Small intestine (tissue), 7 donors: ENCODE measurements at regions not wholly inside any gene's neighbourhood (a gene's known extent, or its start where the extent isn't known, plus 50 kb on each side); places are given as distances from the start of the nearest gene placed in this dataset.
"Not testable (repeated sequence)": the region's sequence is repeated elsewhere in the genome, so short reads cannot be mapped to it uniquely, and the experiment has no call there.

Experiments used
- DNase-seq, 2 donors: peaks; one replicate each; pipeline versions ENCODE4 v3.0.0 to v3.0.0-alpha.2; 2013
- FAIRE-seq: peaks from 2 replicates; lab custom pipeline; 2012; peaks lifted over from hg19 to GRCh38; lab: Jason Lieb, UNC
- H3K27ac ChIP-seq, 3 donors: one replicate each; pipeline ENCODE4 v1.5.1; 2013; ENCODE audit warnings: low read length in 2 of 3, mild to moderate bottlenecking in 2 of 3, control low read depth in 1 of 3, inconsistent platforms in 1 of 3, low read depth in 1 of 3, moderate library complexity in 1 of 3
- H3K27me3 ChIP-seq, 3 donors: one replicate each; pipeline ENCODE4 v1.6.1; 2013; ENCODE audit warnings: low read length in 3 of 3, inconsistent platforms in 1 of 3; ENCODE audit not compliant: control insufficient read depth in 3 of 3, insufficient read depth in 3 of 3
- H3K36me3 ChIP-seq, 3 donors: one replicate each; pipeline ENCODE4 v1.6.1; 2013; ENCODE audit warnings: low read length in 3 of 3, inconsistent platforms in 1 of 3, low read depth in 1 of 3, mild to moderate bottlenecking in 1 of 3, moderate library complexity in 1 of 3; ENCODE audit not compliant: control insufficient read depth in 3 of 3, insufficient read depth in 2 of 3
- H3K4me1 ChIP-seq, 3 donors: one replicate each; pipeline ENCODE4 v1.6.1; 2013; ENCODE audit warnings: low read length in 2 of 3, inconsistent platforms in 1 of 3, low read depth in 1 of 3, mild to moderate bottlenecking in 1 of 3, moderate library complexity in 1 of 3; ENCODE audit not compliant: control insufficient read depth in 3 of 3, insufficient read depth in 2 of 3
- H3K4me3 ChIP-seq, 3 donors: one replicate each; pipeline ENCODE4 v1.5.1; 2013; ENCODE audit warnings: low read length in 3 of 3, control low read depth in 1 of 3, inconsistent platforms in 1 of 3, low read depth in 1 of 3, mild to moderate bottlenecking in 1 of 3, moderate library complexity in 1 of 3
- H3K9me3 ChIP-seq, 2 donors: one replicate each; pipeline ENCODE4 v1.6.1; 2013; ENCODE audit warnings: low read depth in 1 of 2, low read length in 1 of 2; ENCODE audit not compliant: control insufficient read depth in 2 of 2, insufficient read depth in 1 of 2
- WGBS, 3 donors: extraction: QIAGEN DNeasy Blood & Tissue Kit; methylation state at CpG; one replicate each; pipeline ENCODE4 v1.1.7; 2013; 5-methylcytosine and 5-hydroxymethylcytosine counted together
- donor health status: healthy with polysubstance abuse.
- donor health status: control.
- donor health status: control.
- donor health status: Bipolar disorder and iron deficiency.
- donor health status: healthy.

GRCh38 chr22:48414651-48415050 lies 1413.0 kb downstream of the BRD1 start:
- Histone ChIP-seq H3K9me3 (no peaks in the 10 kb centered on the region), H3K4me3 (no peak overlapping the region), H3K27ac (no peak overlapping the region), H3K36me3 (no peaks in the 10 kb centered on the region), H3K4me1 (no peaks in the 10 kb centered on the region), H3K27me3 (no peaks in the 10 kb centered on the region)
- FAIRE-seq, result no peak
- 90 to 92% (median 92%) methylated on average over 3 of the region's 3 CpGs for WGBS, 3 donors
- DNase-seq, result no peak

GRCh38 chr22:48412931-48413330 lies 1414.7 kb downstream of the BRD1 start:
- not testable (repeated sequence) for H3K27me3 ChIP-seq, H3K27ac ChIP-seq, H3K4me1 ChIP-seq, H3K9me3 ChIP-seq, FAIRE-seq, H3K36me3 ChIP-seq, H3K4me3 ChIP-seq, DNase-seq
- 88 to 93% (median 90%) methylated on average over 17 of the region's 17 CpGs for WGBS, 3 donors

GRCh38 chr22:48410536-48410935 lies 1417.1 kb downstream of the BRD1 start:
- DNase-seq, result no peak
- no peaks in the 10 kb centered on the region for H3K36me3 ChIP-seq
- no peak for FAIRE-seq
- 79 to 94% (median 81%) methylated on average over 5 of the region's 5 CpGs for WGBS, 3 donors
- no peak overlapping the region for H3K27ac ChIP-seq
- H3K27me3 ChIP-seq, result no peaks in the 10 kb centered on the region
- no peak overlapping the region for H3K4me3 ChIP-seq
- H3K9me3 ChIP-seq, result no peaks in the 10 kb centered on the region
- no peaks in the 10 kb centered on the region for H3K4me1 ChIP-seq

- Histone ChIP-seq H3K4me3 (no peak overlapping the region), H3K9me3 (no peaks in the 10 kb centered on the region), H3K4me1 (no peaks in the 10 kb centered on the region), H3K27ac (no peak overlapping the region), H3K36me3 (no peaks in the 10 kb centered on the region), H3K27me3 (no peaks in the 10 kb centered on the region)
- 89 to 95% (median 93%) methylated on average over 8 of the region's 8 CpGs for WGBS, 3 donors
- DNase-seq, result no peak
- no peak for FAIRE-seq
These were observed 1420.3 kb downstream of the BRD1 start for GRCh38 chr22:48407256-48407955.

- FAIRE-seq (no peak), DNase-seq (no peak)
- Histone ChIP-seq H3K4me1 (no peaks in the 10 kb centered on the region), H3K4me3 (no peak overlapping the region), H3K36me3 (no peaks in the 10 kb centered on the region), H3K9me3 (no peaks in the 10 kb centered on the region), H3K27ac (no peak overlapping the region), H3K27me3 (no peaks in the 10 kb centered on the region)
- WGBS, 3 donors, result 65 to 80% (median 72%) methylated on average over 4 of the region's 4 CpGs
These were observed 1421.5 kb downstream of the BRD1 start for GRCh38 chr22:48406161-48406560.

GRCh38 chr22:48405741-48406140 lies 1421.9 kb downstream of the BRD1 start:
- no peak overlapping the region for H3K27ac ChIP-seq
- H3K4me1 ChIP-seq, result no peaks in the 10 kb centered on the region
- no peaks in the 10 kb centered on the region for H3K36me3 ChIP-seq
- peak; percentile 14 to 66 for DNase-seq
- no peaks in the 10 kb centered on the region for H3K27me3 ChIP-seq
- H3K4me3 ChIP-seq, result no peak overlapping the region
- no peak for FAIRE-seq
- 13 to 52% (median 20%) methylated on average over 6 of the region's 6 CpGs for WGBS, 3 donors
- H3K9me3 ChIP-seq, result no peaks in the 10 kb centered on the region

GRCh38 chr22:48404801-48405447 lies 1422.7 kb downstream of the BRD1 start:
- no peaks in the 10 kb centered on the region for H3K36me3 ChIP-seq
- FAIRE-seq, result no peak
- no peaks in the 10 kb centered on the region for H3K27me3 ChIP-seq
- H3K27ac ChIP-seq, result no peak overlapping the region
- 72 to 83% (median 81%) methylated on average over 16 of the region's 16 CpGs for WGBS, 3 donors
- H3K4me3 ChIP-seq, result no peak overlapping the region
- no peak for DNase-seq
- H3K9me3 ChIP-seq, result no peaks in the 10 kb centered on the region
- no peaks in the 10 kb centered on the region for H3K4me1 ChIP-seq

GRCh38 chr22:48403521-48404403 lies 1423.9 kb downstream of the BRD1 start:
- 70 to 74% (median 70%) methylated on average over 22 of the region's 22 CpGs for WGBS, 3 donors
- no peaks in the 10 kb centered on the region for H3K36me3 ChIP-seq
- H3K4me3 ChIP-seq, result no peak overlapping the region
- no peaks in the 10 kb centered on the region for H3K9me3 ChIP-seq
- no peak for FAIRE-seq
- H3K4me1 ChIP-seq, result no peaks in the 10 kb centered on the region
- H3K27me3 ChIP-seq, result no peaks in the 10 kb centered on the region
- H3K27ac ChIP-seq, result no peak overlapping the region
- DNase-seq, result no peak
